K562 (cell line): ENCODE measurements at regions not wholly inside any gene's neighbourhood (a gene's known extent, or its start where the extent isn't known, plus 50 kb on each side); places are given as distances from the start of the nearest gene placed in this dataset.
A peak's percentile ranks its signal among the peaks of the same experiment; 100 is the strongest.

Experiments used
- ARNT ChIP-seq, 2 experiments: fragments of 450-650 bp; IDR thresholded peaks; 2 replicates each; pipeline ENCODE4 v1.6.1; 2016; ENCODE audit warnings: mild to moderate bottlenecking in 1 of 2
- BRD9 ChIP-seq: fragments of 450-650 bp; IDR thresholded peaks from 2 replicates; pipeline ENCODE4 v1.6.1; 2018; ENCODE audit warnings: low read depth; ENCODE audit not compliant: partially characterized antibody
- ETS1 ChIP-seq: conservative IDR thresholded peaks from 2 replicates; pipeline ENCODE4 v1.6.1; 2011; ENCODE audit warnings: low read depth, mild to moderate bottlenecking, low read length; ENCODE audit not compliant: control insufficient read depth
- FOXA3 ChIP-seq, 2 experiments: fragments of 450-650 bp in 1 of 2; sonication (generic) in 1 of 2; formaldehyde crosslinking; IDR thresholded peaks in 1 of 2; conservative IDR thresholded peaks in 1 of 2; 2 replicates each; pipeline versions ENCODE4 v1.4.0 to v1.8.0; 2020 to 2022; ENCODE audit warnings: mild to moderate bottlenecking in 2 of 2, missing genetic modification reagents in 1 of 2
- FOXM1 ChIP-seq, 2 experiments: fragments of 450-650 bp in 1 of 2; sonication (generic) in 1 of 2; formaldehyde crosslinking in 1 of 2; IDR thresholded peaks; 2 replicates each; pipeline versions ENCODE4 v1.6.1 to v1.9.0; 2017 to 2022; ENCODE audit warnings: low read depth in 2 of 2, mild to moderate bottlenecking in 2 of 2, missing genetic modification reagents in 1 of 2, moderate library complexity in 1 of 2
- HOXB6 ChIP-seq: fragments of 250-450 bp; sonication (Bioruptor Pico); IDR thresholded peaks from 2 replicates; pipeline ENCODE4 v1.5.1; 2022; ENCODE audit warnings: mild to moderate bottlenecking, borderline replicate concordance
- JUNB ChIP-seq: fragments of 450-650 bp; formaldehyde crosslinking; conservative IDR thresholded peaks from 2 replicates; pipeline ENCODE4 v1.4.0; 2020; ENCODE audit warnings: mild to moderate bottlenecking
- PTRF ChIP-seq: fragments of 450-650 bp; IDR thresholded peaks from 2 replicates; pipeline ENCODE4 v1.6.1; 2016; ENCODE audit warnings: mild to moderate bottlenecking, missing genetic modification characterization, missing compliant biosample characterization
- RREB1 ChIP-seq: fragments of 250-450 bp; sonication (Bioruptor Pico); IDR thresholded peaks from 2 replicates; pipeline ENCODE4 v1.4.0; 2020
- SNIP1 ChIP-seq: fragments of 450-650 bp; IDR thresholded peaks from 2 replicates; pipeline ENCODE4 v1.7.1; 2017; ENCODE audit warnings: low read depth, mild to moderate bottlenecking
- YBX1 ChIP-seq: fragments of 450-650 bp; IDR thresholded peaks from 2 replicates; pipeline ENCODE4 v1.7.1; 2016; ENCODE audit warnings: mild to moderate bottlenecking
- ZNF668 ChIP-seq: fragments of 250-450 bp; sonication (Bioruptor Pico); IDR thresholded peaks from 2 replicates; pipeline ENCODE4 v1.8.0; 2022; ENCODE audit warnings: mild to moderate bottlenecking, inconsistent platforms
- TF ChIP-seq, protein P1 (sequence below): IDR thresholded peaks from 2 replicates; pipeline ENCODE4 v1.6.1; 2012; ENCODE audit warnings: low read depth, low read length, improper control_type of control experiment, borderline replicate concordance
- TF ChIP-seq, protein P2 (sequence below), 3 experiments: fragments of 200-800 bp in 1 of 3; fragments of 250-450 bp in 1 of 3; fragments of 450-650 bp in 1 of 3; sonication (Bioruptor Pico) in 1 of 3; sonication (Bioruptor generic) in 1 of 3; formaldehyde crosslinking in 1 of 3; IDR thresholded peaks; 2 replicates each; pipeline versions ENCODE4 v1.6.1 to v1.8.0; 2016 to 2022; ENCODE audit warnings: mild to moderate bottlenecking in 2 of 3, missing genetic modification characterization in 2 of 3, missing compliant biosample characterization in 1 of 3, moderate library complexity in 1 of 3

GRCh38 chr15:95693917-95694316 lies 636.6 kb upstream of the NR2F2 start (continued):
- TF ChIP-seq YBX1, result no peak
- TF ChIP-seq SNIP1, result no peak
- 0 out of 2 replicates have a peak, but pooled peaks have one; percentile 15 for TF ChIP-seq FOXM1 (IDR thresholded peaks at IDR 0.05; ENCODE audit: low read depth)
- no peak for TF ChIP-seq FOXM1 (CRISPR knock-in tag; IDR thresholded peaks at IDR 0.05; ENCODE audit: low read depth)
- TF ChIP-seq RREB1, result no peak
- no peak for TF ChIP-seq ETS1
- TF ChIP-seq, protein P1, sequence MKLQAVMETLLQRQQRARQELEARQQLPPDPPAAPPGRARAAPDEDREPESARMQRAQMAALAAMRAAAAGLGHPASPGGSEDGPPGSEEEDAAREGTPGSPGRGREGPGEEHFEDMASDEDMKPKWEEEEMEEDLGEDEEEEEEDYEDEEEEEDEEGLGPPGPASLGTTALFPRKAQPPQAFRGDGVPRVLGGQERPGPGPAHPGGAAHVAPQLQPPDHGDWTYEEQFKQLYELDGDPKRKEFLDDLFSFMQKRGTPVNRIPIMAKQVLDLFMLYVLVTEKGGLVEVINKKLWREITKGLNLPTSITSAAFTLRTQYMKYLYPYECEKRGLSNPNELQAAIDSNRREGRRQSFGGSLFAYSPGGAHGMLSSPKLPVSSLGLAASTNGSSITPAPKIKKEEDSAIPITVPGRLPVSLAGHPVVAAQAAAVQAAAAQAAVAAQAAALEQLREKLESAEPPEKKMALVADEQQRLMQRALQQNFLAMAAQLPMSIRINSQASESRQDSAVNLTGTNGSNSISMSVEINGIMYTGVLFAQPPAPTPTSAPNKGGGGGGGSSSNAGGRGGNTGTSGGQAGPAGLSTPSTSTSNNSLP, result peak; percentile 39; the same call in 1 of the 2 replicates
- no peak for TF ChIP-seq FOXA3 (CRISPR knock-in tag; conservative IDR thresholded peaks at IDR 0.05 in 1 of 2, IDR thresholded peaks at IDR 0.05 in 1 of 2)
- TF ChIP-seq HOXB6 (CRISPR knock-in tag), result no peak
- no peak for TF ChIP-seq JUNB (CRISPR knock-in tag)
- TF ChIP-seq ZNF668 (CRISPR knock-in tag), result 0 out of 2 replicates have a peak, but pooled peaks have one; percentile 28
- TF ChIP-seq, protein P2, sequence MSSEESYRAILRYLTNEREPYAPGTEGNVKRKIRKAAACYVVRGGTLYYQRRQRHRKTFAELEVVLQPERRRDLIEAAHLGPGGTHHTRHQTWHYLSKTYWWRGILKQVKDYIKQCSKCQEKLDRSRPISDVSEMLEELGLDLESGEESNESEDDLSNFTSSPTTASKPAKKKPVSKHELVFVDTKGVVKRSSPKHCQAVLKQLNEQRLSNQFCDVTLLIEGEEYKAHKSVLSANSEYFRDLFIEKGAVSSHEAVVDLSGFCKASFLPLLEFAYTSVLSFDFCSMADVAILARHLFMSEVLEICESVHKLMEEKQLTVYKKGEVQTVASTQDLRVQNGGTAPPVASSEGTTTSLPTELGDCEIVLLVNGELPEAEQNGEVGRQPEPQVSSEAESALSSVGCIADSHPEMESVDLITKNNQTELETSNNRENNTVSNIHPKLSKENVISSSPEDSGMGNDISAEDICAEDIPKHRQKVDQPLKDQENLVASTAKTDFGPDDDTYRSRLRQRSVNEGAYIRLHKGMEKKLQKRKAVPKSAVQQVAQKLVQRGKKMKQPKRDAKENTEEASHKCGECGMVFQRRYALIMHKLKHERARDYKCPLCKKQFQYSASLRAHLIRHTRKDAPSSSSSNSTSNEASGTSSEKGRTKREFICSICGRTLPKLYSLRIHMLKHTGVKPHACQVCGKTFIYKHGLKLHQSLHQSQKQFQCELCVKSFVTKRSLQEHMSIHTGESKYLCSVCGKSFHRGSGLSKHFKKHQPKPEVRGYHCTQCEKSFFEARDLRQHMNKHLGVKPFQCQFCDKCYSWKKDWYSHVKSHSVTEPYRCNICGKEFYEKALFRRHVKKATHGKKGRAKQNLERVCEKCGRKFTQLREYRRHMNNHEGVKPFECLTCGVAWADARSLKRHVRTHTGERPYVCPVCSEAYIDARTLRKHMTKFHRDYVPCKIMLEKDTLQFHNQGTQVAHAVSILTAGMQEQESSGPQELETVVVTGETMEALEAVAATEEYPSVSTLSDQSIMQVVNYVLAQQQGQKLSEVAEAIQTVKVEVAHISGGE (CRISPR knock-in tag; IDR thresholded peaks at IDR 0.05), result no peak
- no peak for TF ChIP-seq BRD9
- peak in 1 of 2 experiments; percentile 51; a peak in 1 of 4 replicates for TF ChIP-seq ARNT (IDR thresholded peaks at IDR 0.05)
- no peak for TF ChIP-seq PTRF
